Astrocyte (in vitro differentiated cells and primary cell): ENCODE measurements at regions not wholly inside any gene's neighbourhood (a gene's known extent, or its start where the extent isn't known, plus 50 kb on each side); places are given as distances from the start of the nearest gene placed in this dataset.

ENCODE experiments used
- DNase-seq: peaks from one replicate; pipeline ENCODE4 v3.0.0-alpha.2; 2010; ENCODE audit warnings: low read depth
- FAIRE-seq: peaks from 2 replicates; lab custom pipeline; 2011; peaks lifted over from hg19 to GRCh38; lab: Jason Lieb, UNC
- H2AFZ ChIP-seq: 2 replicates; pipeline ENCODE4 v1.6.0; 2012; ENCODE audit warnings: low read depth, low read length, inconsistent platforms
- H3K27ac ChIP-seq: 2 replicates; pipeline ENCODE4 v1.5.1; 2011; ENCODE audit warnings: low read depth, low read length, inconsistent platforms
- H3K27me3 ChIP-seq: 2 replicates; pipeline ENCODE4 v1.6.0; 2011; ENCODE audit warnings: low read length, inconsistent platforms; ENCODE audit not compliant: insufficient read depth
- H3K36me3 ChIP-seq: 2 replicates; pipeline ENCODE4 v1.5.1; 2011; ENCODE audit warnings: low read length, inconsistent platforms; ENCODE audit not compliant: insufficient read depth
- H3K4me1 ChIP-seq: 2 replicates; pipeline ENCODE4 v1.5.1; 2011; ENCODE audit warnings: low read length, inconsistent platforms; ENCODE audit not compliant: insufficient read depth
- H3K4me2 ChIP-seq: 2 replicates; pipeline ENCODE4 v1.6.0; 2012; ENCODE audit warnings: low read length, inconsistent platforms
- H3K4me3 ChIP-seq: 2 replicates; pipeline ENCODE4 v1.5.1; 2011; ENCODE audit warnings: low read depth, mild to moderate bottlenecking, low read length, inconsistent platforms; ENCODE audit not compliant: insufficient read depth
- H3K79me2 ChIP-seq: 2 replicates; pipeline ENCODE4 v1.6.0; 2012; ENCODE audit warnings: mild to moderate bottlenecking, low read length, inconsistent platforms; ENCODE audit not compliant: insufficient read depth
- H3K9ac ChIP-seq: 2 replicates; pipeline ENCODE4 v1.6.0; 2012; ENCODE audit warnings: mild to moderate bottlenecking, low read length, inconsistent platforms
- H3K9me3 ChIP-seq: 2 replicates; pipeline ENCODE4 v1.5.1; 2012; ENCODE audit warnings: low read depth, mild to moderate bottlenecking, low read length, inconsistent platforms; ENCODE audit not compliant: insufficient read depth
- H4K20me1 ChIP-seq: 2 replicates; pipeline ENCODE4 v1.6.0; 2012; ENCODE audit warnings: low read length, inconsistent platforms; ENCODE audit not compliant: insufficient read depth
- H3K27ac Mint-ChIP-seq: one replicate; pipeline ENCODE4 v1.8.0; 2021; ENCODE audit warnings: mild to moderate bottlenecking, mixed read lengths; ENCODE audit not compliant: unreplicated experiment
- H3K27me3 Mint-ChIP-seq: one replicate; pipeline ENCODE4 v1.8.0; 2021; ENCODE audit warnings: low read depth, mixed read lengths; ENCODE audit not compliant: unreplicated experiment
- H3K36me3 Mint-ChIP-seq: one replicate; pipeline ENCODE4 v1.8.0; 2021; ENCODE audit warnings: low read depth, mixed read lengths; ENCODE audit not compliant: unreplicated experiment
- H3K4me1 Mint-ChIP-seq: one replicate; pipeline ENCODE4 v1.8.0; 2021; ENCODE audit warnings: low read depth, mixed read lengths; ENCODE audit not compliant: unreplicated experiment
- H3K4me3 Mint-ChIP-seq: one replicate; pipeline ENCODE4 v1.8.0; 2021; ENCODE audit warnings: mild to moderate bottlenecking, moderate library complexity, mixed read lengths; ENCODE audit not compliant: unreplicated experiment
- H3K9me3 Mint-ChIP-seq: one replicate; pipeline ENCODE4 v1.8.0; 2021; ENCODE audit warnings: mild to moderate bottlenecking, mixed read lengths; ENCODE audit not compliant: unreplicated experiment
- CTCF ChIP-seq: IDR thresholded peaks from 2 replicates; pipeline ENCODE4 v1.5.1; 2011; ENCODE audit warnings: low read depth, mild to moderate bottlenecking, inconsistent platforms, low read length, moderate library complexity; ENCODE audit not compliant: insufficient read depth
- EZH2 ChIP-seq: IDR thresholded peaks from 2 replicates; pipeline ENCODE4 v1.6.1; 2012; ENCODE audit warnings: mild to moderate bottlenecking, low read length, inconsistent platforms; ENCODE audit not compliant: insufficient read depth

- Histone ChIP-seq H3K79me2 (no peaks in the 10 kb centered on the region), H3K9me3 (no peaks in the 10 kb centered on the region), H3K4me3 (no peak overlapping the region), H3K9ac (no peak overlapping the region), H3K36me3 (no peaks in the 10 kb centered on the region), H3K27ac (no peak overlapping the region), H3K27me3 (no peaks in the 10 kb centered on the region), H4K20me1 (no peaks in the 10 kb centered on the region), H2AFZ (no peak overlapping the region), H3K4me2 (no peak overlapping the region), H3K4me1 (no peaks in the 10 kb centered on the region)
- Mint-ChIP-seq H3K27me3 (peaks cover 2% of the 10 kb centered on the region), H3K9me3 (peaks cover 3% of the 10 kb centered on the region), H3K27ac (no peak overlapping the region), H3K36me3 (no peaks in the 10 kb centered on the region), H3K4me1 (peaks cover 3% of the 10 kb centered on the region), H3K4me3 (no peak overlapping the region)
- DNase-seq (no peak), FAIRE-seq (no peak)
- TF ChIP-seq CTCF (no peak), EZH2 (no peak)
These were observed 1188.0 kb downstream of the DNAJB9 start for GRCh38 chr7:109757713-109758112.

- Mint-ChIP-seq H3K4me3 (no peak overlapping the region), H3K4me1 (no peaks in the 10 kb centered on the region), H3K27me3 (peaks cover 2% of the 10 kb centered on the region), H3K9me3 (peaks cover 3% of the 10 kb centered on the region), H3K36me3 (no peaks in the 10 kb centered on the region), H3K27ac (no peak overlapping the region)
- Histone ChIP-seq H3K4me1 (no peaks in the 10 kb centered on the region), H3K36me3 (no peaks in the 10 kb centered on the region), H3K27me3 (no peaks in the 10 kb centered on the region), H3K9ac (no peak overlapping the region), H3K4me3 (no peak overlapping the region), H3K79me2 (no peaks in the 10 kb centered on the region), H3K27ac (no peak overlapping the region), H3K9me3 (no peaks in the 10 kb centered on the region), H3K4me2 (no peak overlapping the region), H4K20me1 (no peaks in the 10 kb centered on the region), H2AFZ (no peak overlapping the region)
- TF ChIP-seq CTCF (no peak), EZH2 (no peak)
- no peak for DNase-seq
- no peak for FAIRE-seq
These were observed 1193.9 kb downstream of the DNAJB9 start for GRCh38 chr7:109763611-109764010.

- DNase-seq, result no peak
- TF ChIP-seq EZH2 (no peak), CTCF (no peak)
- Histone ChIP-seq H3K4me2 (no peak overlapping the region), H3K79me2 (no peaks in the 10 kb centered on the region), H3K27ac (no peak overlapping the region), H4K20me1 (no peaks in the 10 kb centered on the region), H2AFZ (no peak overlapping the region), H3K4me3 (no peak overlapping the region), H3K9ac (no peak overlapping the region), H3K9me3 (no peaks in the 10 kb centered on the region), H3K36me3 (no peaks in the 10 kb centered on the region), H3K27me3 (no peaks in the 10 kb centered on the region), H3K4me1 (no peaks in the 10 kb centered on the region)
- Mint-ChIP-seq H3K4me1 (peaks cover 5% of the 10 kb centered on the region), H3K27me3 (no peaks in the 10 kb centered on the region), H3K4me3 (no peak overlapping the region), H3K9me3 (no peaks in the 10 kb centered on the region), H3K36me3 (no peaks in the 10 kb centered on the region), H3K27ac (no peak overlapping the region)
- no peak for FAIRE-seq
These were observed 1202.5 kb downstream of the DNAJB9 start for GRCh38 chr7:109772161-109772560.
